C4-2B (cell line): ENCODE measurements at regions not wholly inside any gene's neighbourhood (a gene's known extent, or its start where the extent isn't known, plus 50 kb on each side); places are given as distances from the start of the nearest gene placed in this dataset.

Experiments used
- H3K27ac ChIP-seq: fragments of 450-650 bp; 2 replicates; pipeline ENCODE4 v1.5.1; 2017
- CTCF ChIP-seq: fragments of 450-650 bp; conservative IDR thresholded peaks from 2 replicates; pipeline ENCODE4 v1.5.1; 2017; ENCODE audit warnings: mild to moderate bottlenecking
- ZFX ChIP-seq: fragments of 450-650 bp; IDR thresholded peaks from 2 replicates; pipeline ENCODE4 v1.6.1; 2017

- no peak overlapping the region for H3K27ac ChIP-seq
- TF ChIP-seq ZFX (no peak), CTCF (no peak)
Observed at GRCh38 chr6:109226353-109226752, 131.0 kb downstream of the CEP57L1 start.

GRCh38 chr6:109225946-109226345 is 130.6 kb downstream of the CEP57L1 start:
- no peak overlapping the region for H3K27ac ChIP-seq
- TF ChIP-seq ZFX (no peak), CTCF (no peak)

- H3K27ac ChIP-seq, result no peak overlapping the region
- TF ChIP-seq ZFX (no peak), CTCF (no peak)
Observed at GRCh38 chr6:109224994-109225393, 129.7 kb downstream of the CEP57L1 start.

- no peak overlapping the region for H3K27ac ChIP-seq
- TF ChIP-seq ZFX (no peak), CTCF (no peak)
Observed at GRCh38 chr6:109224107-109224875, 129.0 kb downstream of the CEP57L1 start.

- TF ChIP-seq ZFX, result no peak
- TF ChIP-seq CTCF, result no peak
- no peak overlapping the region for H3K27ac ChIP-seq
Observed at GRCh38 chr6:109222848-109223247, 127.5 kb downstream of the CEP57L1 start.

- TF ChIP-seq ZFX, result no peak
- H3K27ac ChIP-seq, result no peak overlapping the region
Observed at GRCh38 chr6:109221543-109222195, 126.4 kb downstream of the CEP57L1 start.
